NCI-H748 treated with DMSO at 0.1 percent for 48 hours (cell line): ENCODE measurements at regions not wholly inside any gene's neighbourhood (a gene's known extent, or its start where the extent isn't known, plus 50 kb on each side); places are given as distances from the start of the nearest gene placed in this dataset.
A peak's percentile ranks its signal among the peaks of the same experiment; 100 is the strongest.

Source experiments
- DNase-seq: peaks from one replicate; lab custom pipeline; 2025; lab: John Stamatoyannopoulos, UW

DNA sequence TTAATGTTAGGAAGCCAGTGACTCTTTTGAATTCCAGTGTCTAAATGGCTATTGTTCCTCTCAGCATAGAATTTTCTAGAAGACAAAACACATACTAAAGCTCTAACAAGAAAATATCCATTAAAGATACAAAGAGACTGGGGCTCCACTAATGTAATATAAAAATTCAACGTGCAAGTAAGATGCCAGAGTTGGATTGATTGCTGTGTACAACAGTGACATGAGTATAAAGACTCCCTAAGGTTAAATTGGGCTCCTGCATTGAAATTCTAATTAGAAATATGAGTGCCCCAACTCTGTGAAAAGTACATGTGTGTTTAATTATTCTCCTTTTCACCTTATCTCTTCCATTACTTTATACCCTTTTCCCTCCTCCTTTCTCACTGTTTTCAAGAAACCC is 253.6 kb upstream of the G2E3 start:
- DNase-seq, result no peak

- no peak for DNase-seq
Observed at GRCh38 chr14:30309405-30309804, 249.6 kb upstream of the G2E3 start.

DNA sequence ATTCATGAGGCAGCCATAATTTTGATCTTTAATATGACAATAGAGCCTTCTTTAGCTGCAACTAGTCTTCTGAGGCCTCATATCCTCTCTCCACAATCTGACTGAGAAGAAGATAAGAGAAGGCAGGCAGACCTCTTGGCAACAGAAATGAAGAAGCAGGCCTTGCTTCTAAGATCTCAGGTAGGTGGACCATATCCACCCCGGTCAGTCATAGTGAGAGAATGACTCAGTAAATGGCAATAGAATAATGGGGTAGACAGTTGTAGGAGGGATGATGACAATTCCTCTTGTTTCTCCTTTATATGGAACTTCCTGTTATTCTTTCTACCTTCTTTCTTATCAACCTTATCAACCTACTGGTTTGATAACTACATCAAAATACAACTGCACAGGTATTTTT is 246.7 kb upstream of the G2E3 start:
- no peak for DNase-seq

DNA sequence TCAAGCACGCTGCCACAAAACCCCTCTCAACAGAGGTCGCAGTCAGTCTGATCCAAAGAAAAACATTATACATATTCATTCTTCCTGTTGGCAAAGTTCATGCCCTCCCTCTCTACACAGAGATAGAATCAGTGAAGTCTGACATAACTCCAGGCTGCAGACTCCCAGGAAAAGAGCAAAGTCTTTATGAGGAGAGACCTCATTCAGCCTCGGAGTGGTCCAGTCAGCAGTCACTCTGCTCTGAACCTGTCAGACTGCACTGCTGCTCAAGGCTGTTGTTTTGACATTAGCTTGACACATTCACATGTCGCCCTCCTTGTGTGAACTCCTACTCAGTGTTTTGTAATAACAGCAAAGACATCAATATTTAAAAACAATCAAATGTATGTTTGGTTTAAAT is 241.2 kb upstream of the G2E3 start:
- no peak for DNase-seq

DNA sequence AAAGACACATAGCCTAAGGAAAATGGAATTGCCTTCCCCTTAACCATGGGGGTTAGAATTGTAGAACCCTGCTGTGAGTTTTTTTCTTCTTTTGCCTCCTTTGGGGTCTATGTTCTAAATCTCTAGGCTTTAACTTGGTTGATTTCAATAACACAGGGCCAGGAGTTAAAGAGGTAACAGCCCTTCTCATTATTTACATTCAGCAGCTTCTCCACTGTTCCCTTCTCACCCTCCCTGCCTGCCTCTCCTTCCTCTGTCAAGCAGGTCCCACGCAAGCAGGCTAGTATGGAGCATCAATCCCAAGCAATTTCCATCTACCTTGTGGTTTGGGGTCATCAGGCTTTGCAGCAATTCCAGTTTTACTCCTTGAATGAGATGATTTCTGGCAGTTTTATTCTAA is 236.1 kb upstream of the G2E3 start:
- DNase-seq, result no peak

- DNase-seq, result no peak
Observed at GRCh38 chr14:30330033-30330432, 228.9 kb upstream of the G2E3 start.

DNA sequence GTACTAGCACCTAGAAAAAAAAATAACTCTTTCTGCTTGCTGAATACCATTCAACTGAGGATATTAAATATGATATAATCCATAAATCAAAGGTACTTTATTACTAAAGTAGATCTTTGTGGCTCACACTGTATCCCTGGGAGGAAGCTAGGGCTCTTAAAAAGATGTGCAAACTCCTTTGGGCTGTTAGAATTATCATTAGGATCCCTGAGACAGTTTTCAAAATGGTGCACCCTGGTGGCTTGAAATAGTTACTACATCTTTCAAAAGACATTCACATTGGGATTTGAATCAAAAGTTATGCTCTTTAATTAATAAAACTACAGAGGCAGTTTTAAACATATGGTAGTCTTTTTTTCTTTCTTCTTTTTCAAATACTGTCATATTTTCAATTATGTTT is 228.5 kb upstream of the G2E3 start:
- no peak for DNase-seq

DNA sequence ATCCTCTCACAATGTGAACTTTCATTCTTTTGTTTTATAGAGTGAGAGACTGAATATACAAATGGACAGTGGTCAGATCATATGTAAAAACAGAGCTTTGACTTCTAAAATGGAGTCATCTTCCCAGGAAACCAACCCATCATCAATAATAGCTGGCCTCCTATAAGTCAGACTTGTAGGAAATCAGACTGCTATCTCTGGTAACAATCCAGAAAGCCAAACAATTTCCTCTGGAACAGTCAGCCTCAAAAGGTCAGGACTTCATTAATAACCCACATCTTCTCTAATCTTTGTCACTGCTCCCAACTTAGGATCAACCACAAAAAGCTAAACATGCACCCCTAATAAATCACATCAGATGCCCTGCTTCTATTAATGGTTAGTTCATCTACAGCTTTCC is 227.9 kb upstream of the G2E3 start:
- DNase-seq, result no peak

DNA sequence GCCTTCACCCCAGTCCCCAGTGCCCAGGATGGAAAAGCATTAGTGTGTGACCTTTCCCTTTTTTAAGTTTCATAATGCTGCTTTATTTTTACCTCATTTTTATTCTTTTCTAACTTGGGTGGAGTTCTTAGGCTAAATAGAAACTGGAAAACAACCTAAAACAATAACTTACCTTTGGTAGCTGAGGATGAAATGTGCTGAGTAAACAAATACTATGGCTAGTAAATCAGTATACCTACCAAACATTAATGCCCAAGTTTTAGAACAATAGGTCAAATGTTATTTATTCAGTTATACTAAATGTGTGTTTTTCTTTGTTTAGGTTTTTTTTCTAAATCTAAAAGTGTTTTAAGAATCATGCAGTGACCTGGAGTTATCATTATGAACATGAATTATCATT is 226.6 kb upstream of the G2E3 start:
- no peak for DNase-seq

DNA sequence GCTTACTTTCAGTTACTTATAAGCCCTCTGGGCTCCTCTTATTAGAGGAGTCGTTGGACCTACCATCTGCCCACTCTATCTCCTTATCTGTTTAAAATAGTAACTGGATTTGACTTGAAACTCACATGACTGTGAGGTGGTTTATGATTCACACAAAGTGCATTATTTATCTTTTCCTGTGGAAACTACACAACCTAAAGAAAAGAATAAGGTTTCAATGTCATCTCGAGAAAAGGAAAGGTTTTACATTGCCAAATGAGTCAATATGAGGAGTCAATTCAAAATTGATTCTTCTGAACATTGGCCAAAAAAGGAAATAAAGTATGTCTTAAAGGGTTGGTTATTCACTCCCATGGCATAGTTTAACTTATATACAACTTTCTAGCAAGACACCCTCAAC is 225.0 kb upstream of the G2E3 start:
- no peak for DNase-seq

- no peak for DNase-seq
Observed at GRCh38 chr14:30337456-30337855, 221.5 kb upstream of the G2E3 start.

DNA sequence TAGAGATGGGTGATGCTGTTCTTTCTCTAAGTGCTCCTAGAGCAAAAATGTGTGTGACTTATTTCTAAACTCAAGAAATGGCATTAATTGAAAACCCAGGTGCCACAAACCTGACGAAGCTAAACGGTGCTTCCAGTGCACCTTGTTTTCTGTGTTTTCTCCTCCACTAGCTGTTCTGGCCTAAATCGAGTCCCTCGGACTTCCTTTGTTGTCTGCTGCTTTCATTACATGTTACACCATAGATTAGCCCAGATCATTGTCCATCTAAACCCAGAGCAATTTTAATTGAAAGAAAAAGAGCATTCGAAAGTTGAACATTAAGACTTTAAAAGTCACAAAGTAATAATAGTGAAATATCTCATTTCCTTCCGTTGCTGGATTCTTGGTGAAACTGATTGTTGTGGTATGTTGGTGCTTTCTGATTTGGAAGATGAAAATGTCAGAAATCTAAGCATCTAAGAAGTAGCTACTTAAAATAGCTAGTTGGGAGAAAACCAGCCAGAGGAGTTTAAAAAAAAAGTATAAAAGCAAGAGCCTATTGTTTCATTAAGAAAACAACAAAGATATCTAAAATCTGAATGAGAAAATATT is 219.6 kb upstream of the G2E3 start:
- no peak for DNase-seq

DNA sequence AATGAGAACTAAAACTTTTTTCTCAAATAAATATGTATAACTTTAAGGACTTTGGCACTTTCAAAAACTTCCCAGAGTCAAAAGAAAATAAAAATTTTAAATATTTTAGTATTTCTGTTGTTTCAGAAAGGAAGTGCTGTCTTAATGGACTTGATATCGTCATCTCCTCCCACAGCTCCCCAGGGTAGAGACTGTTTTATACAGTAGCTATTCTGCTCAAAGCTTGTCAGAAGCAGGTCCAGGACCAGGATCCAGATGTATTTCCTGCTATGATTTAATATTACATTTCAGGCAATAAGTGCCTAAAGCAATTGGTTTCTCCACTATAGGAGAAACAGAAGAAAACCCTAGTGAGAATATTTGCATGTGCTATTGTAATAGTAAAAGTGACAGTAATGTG is 218.5 kb upstream of the G2E3 start:
- no peak for DNase-seq

DNA sequence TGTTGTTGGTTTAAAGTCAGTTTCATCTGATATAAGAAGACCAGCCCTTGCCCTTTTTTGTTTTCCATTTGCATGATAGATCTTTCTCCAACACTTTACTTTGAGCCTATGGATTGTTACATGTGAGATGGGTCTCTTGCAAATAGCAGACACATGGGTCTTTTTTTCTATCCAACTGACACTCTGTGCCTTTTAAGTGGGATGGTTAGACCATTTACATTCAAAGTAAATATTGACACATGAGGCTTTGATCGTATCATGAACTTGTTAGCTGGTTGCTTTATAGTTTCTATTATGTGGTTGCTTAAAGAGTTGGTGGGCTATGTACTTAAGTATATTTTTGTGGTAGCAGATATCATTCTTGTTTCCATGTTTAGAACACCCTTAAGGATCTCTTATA is 213.4 kb upstream of the G2E3 start:
- peak; percentile 53 for DNase-seq

DNA sequence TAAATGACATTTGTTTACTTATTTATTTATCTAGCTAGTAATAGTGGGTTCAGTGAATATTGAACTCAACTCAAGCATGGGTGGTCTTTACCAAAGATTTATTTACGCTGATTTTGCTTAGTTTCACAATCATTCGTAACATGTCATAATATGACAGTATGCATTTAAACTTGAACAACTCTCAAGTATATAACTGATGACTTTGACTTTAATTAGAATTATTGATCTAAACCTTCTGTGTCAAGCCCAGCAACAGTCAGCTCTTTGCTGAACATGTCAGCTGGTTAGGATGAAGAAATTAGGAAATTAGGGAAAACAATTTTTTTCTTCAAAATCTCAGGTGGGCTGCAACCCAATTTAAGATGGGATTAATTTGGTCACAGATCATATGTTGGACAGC is 210.5 kb upstream of the G2E3 start:
- no peak for DNase-seq

DNA sequence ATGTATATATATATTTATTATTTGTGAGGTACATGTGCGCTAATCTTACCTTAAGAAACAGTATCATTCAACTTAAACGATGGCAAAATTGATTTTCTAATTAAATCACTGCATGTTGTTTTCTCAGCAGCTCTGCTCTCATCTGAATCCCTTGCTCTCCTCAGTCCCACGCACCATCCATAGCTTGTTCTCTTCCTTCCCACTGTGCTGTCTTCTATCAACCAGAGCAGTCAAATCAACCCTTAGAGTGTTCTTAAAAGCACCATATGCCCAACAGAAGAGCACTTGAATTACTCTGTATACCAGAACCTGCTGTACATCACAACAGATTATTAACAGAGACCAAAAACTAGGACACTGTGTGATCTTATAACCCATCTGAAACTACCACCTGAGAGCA is 209.4 kb upstream of the G2E3 start:
- DNase-seq, result no peak

DNA sequence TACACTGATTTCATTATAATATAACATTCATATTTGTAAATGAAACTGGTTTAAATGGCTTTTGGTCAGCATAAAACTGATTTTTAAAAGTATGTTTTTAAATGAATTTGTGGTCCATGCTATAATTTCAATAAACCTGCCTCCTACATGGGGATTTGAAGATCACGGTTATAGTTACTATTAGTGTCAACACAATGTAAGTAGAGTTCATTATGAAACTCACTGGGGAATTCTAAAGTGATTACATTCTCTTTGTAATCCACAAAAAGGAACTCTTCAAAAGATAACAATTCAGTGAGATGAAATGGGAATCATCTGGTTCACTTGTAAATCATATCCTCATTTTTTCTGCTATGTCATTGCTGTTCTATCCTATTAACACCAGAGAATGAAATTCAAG is 204.5 kb upstream of the G2E3 start:
- DNase-seq, result peak; percentile 8

- DNase-seq, result no peak
Observed at GRCh38 chr14:30355431-30355913, 203.5 kb upstream of the G2E3 start.

- DNase-seq, result no peak
Observed at GRCh38 chr14:30356438-30357202, 202.3 kb upstream of the G2E3 start.

- DNase-seq, result no peak
Observed at GRCh38 chr14:30357791-30358190, 201.2 kb upstream of the G2E3 start.

DNA sequence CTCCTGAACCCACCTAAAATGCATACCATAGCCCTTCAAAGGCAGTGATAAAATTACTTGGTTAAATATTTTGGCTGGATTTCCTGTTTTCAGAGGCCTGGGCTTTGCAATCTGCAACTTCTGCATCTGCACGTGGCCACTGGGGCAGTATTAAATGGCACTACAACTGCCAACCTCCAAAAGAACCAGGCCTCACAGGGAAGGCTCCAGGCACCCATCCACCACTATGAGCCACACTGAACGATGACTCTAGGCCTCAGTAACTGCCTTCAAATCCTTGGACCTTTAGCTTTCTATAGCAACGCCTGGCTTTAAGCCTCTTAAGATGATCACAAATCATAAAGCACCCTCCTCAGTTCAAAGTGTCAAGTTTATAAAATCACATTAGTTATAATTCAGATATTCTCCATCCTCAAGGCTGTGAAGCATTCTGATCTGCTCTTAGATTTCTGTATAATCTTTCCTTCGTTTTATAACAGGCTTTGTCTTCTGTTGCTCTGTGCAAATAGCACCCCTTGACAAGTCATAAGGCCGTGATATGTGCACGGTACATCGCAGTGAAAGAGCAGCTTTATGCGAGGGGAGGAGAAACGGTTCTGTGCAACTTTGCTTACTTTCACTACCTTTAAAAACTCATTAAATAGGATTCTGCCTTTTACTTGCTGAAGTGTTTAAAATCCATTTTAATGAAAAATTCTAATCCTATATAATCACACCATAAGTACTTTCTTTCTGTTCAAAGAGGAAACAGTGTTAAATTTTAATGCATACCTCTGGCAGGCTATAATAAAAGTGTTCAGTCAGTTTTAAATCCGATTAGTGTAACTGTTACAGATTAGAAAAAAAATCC is 196.4 kb upstream of the G2E3 start:
- peak; percentile 43 for DNase-seq

DNA sequence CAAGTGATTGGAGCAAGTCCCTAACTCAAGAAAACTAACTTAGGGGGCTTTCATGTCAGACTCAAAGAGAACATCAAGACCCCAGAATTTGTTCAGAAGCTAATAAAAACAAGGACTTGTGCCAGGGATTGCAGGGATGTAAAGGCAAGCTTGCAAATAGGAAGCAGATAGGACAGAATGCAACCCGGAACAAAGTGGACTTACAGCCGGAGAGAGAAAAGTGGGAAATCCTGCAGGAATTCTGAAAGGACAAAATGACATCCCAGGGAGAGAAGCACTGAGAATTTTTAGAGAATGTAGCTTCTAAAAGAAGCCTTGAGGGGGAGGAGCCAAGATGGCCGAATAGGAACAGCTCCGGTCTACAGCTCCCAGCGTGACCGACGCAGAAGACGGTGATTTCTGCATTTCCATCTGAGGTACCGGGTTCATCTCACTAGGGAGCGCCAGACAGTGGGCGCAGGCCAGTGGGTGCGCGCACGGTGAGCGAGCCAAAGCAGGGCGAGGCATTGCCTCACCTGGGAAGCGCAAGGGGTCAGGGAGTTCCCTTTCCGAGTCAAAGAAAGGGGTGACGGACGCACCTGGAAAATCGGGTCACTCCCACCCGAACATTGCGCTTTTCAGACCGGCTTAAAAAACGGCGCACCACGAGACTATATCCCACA is 195.6 kb upstream of the G2E3 start:
- peak; percentile 29 for DNase-seq
